ENCODE measurements at regions not wholly inside any gene's neighbourhood (a gene's known extent, or its start where the extent isn't known, plus 50 kb on each side); places are given as distances from the start of the nearest gene placed in this dataset.

- TF ChIP-seq CTCF (IDR thresholded peaks at IDR 0.05) (no peak), POLR2A (IDR thresholded peaks at IDR 0.05) (no peak)
Measured at GRCh38 chr10:130425881-130426435, 289.8 kb downstream of the GLRX3 start.
